HUES64 (cell line): ENCODE measurements at regions not wholly inside any gene's neighbourhood (a gene's known extent, or its start where the extent isn't known, plus 50 kb on each side); places are given as distances from the start of the nearest gene placed in this dataset.

Source experiments
- H3K27ac ChIP-seq: 2 replicates; pipeline ENCODE4 v1.7.0; 2013; ENCODE audit warnings: low read depth, low read length, inconsistent platforms
- H3K27me3 ChIP-seq: 2 replicates; pipeline ENCODE4 v1.6.1; 2013; ENCODE audit warnings: mild to moderate bottlenecking, low read length; ENCODE audit not compliant: insufficient read depth
- H3K36me3 ChIP-seq: 2 replicates; pipeline ENCODE4 v1.6.1; 2013; ENCODE audit warnings: mild to moderate bottlenecking, low read length; ENCODE audit not compliant: insufficient read depth
- H3K4me1 ChIP-seq: 2 replicates; pipeline ENCODE4 v1.6.1; 2013; ENCODE audit warnings: mild to moderate bottlenecking, low read length, moderate library complexity; ENCODE audit not compliant: insufficient read depth
- H3K4me3 ChIP-seq: 2 replicates; pipeline ENCODE4 v1.5.1; 2013; ENCODE audit warnings: mild to moderate bottlenecking, low read length, moderate library complexity
- H3K9ac ChIP-seq: 2 replicates; pipeline ENCODE4 v1.6.1; 2013; ENCODE audit warnings: mild to moderate bottlenecking, low read depth, low read length
- H3K9me3 ChIP-seq: 2 replicates; pipeline ENCODE4 v1.6.1; 2013; ENCODE audit warnings: low read depth, low read length; ENCODE audit not compliant: insufficient read depth
- WGBS: fragments of 150-250, 120-280 bp; methylation state at CpG from one replicate; pipeline ENCODE4 v1.1.7; 2013; ENCODE audit warnings: missing lambda C conversion rate; 5-methylcytosine and 5-hydroxymethylcytosine counted together

DNA sequence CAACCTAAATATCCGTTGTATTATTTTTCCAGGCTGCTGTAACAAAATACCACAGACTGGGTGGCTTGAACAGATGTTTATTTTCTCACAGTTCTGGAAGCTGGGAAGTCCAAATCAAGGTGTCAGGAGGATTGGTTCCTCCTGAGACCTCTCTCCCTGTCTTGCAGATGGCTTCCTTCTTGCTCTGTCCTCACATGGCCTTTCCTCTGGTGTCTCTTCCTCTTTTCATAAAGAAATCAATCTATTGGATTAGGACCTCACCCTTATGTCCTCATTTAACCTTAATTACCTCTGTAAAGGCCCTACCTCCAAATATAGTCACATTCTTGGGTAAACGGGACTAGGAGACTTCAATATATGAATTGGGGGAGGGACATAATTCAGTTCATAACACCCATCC lies 89.2 kb upstream of the PLCL2 start:
- WGBS, result 100% methylated on average over 1 of the region's 2 CpGs
- no peak overlapping the region for H3K4me3 ChIP-seq
- no peaks in the 10 kb centered on the region for H3K27me3 ChIP-seq
- H3K27ac ChIP-seq, result no peak overlapping the region
- no peak overlapping the region for H3K9ac ChIP-seq
- H3K36me3 ChIP-seq, result no peaks in the 10 kb centered on the region
- peaks cover 3% of the 10 kb centered on the region; the same call in 1 of the 2 replicates for H3K9me3 ChIP-seq
- H3K4me1 ChIP-seq, result peaks cover 23% of the 10 kb centered on the region; the same call in 1 of the 2 replicates

DNA sequence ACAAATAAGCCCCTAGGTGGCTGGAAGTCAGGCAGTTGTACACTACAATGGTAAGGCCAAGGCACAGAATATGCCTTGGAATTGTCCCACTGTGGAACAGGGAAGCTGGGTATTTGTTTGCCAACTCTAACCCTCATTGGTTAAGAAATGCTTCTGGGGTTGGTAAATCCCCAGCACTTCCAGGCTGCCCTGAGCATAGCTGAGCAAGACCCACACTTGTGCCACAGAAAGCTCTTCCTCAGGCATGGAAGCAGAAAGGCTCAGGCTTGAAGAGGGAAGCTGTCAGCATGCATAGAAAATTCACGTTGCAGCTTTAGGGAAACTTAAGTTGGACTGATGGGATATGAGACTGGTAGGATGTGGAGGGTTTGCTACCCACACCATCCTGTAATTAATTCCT lies 86.9 kb upstream of the PLCL2 start:
- no peak overlapping the region for H3K4me3 ChIP-seq
- H3K9ac ChIP-seq, result no peak overlapping the region
- H3K9me3 ChIP-seq, result peaks cover 3% of the 10 kb centered on the region; the same call in 1 of the 2 replicates
- WGBS, result 100% methylated on average over 1 of the region's 1 CpG
- no peaks in the 10 kb centered on the region for H3K36me3 ChIP-seq
- H3K27me3 ChIP-seq, result no peaks in the 10 kb centered on the region
- H3K4me1 ChIP-seq, result peaks cover 31% of the 10 kb centered on the region; the same call in 1 of the 2 replicates
- H3K27ac ChIP-seq, result no peak overlapping the region

DNA sequence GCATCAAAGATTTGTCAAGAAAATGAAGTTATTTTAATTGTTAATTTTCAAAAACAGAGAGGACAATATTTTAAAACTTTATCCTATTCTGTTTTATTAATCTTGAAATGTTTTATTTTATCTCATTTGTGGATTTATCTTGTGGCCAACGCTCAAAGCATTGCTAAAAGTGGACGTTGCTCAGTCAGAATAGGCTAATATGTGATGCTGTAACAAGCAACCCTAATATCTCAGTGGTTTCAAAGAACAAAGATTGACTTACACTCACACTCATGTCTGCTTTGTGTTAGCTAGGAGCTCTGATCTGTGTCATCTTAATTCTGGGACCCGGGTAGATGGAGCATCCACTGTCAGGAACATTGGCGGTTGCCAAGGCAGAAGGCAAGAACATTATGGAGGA lies 86.0 kb upstream of the PLCL2 start:
- Histone ChIP-seq H3K27ac (no peak overlapping the region), H3K4me1 (peaks cover 22% of the 10 kb centered on the region; the same call in 1 of the 2 replicates)

DNA sequence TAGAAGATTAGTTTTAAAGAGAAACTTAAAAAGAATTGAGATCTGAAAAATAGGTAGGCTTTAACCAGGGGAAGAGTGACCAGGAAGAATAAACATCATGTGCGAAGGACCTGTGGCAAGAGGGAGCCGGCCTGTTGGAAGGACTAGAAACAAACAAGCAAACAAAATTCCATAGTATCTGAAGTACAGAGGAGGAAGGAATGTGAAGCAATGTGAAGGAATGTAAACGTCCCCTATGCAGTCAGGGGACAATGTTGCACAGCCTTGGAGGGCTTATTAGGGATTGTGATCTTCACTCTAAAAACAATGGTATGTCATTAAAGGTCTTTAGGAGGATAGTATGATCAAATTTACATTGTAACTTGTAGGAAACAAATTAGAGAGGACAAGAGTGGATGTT lies 84.4 kb upstream of the PLCL2 start:
- Histone ChIP-seq H3K36me3 (no peaks in the 10 kb centered on the region), H3K4me1 (peaks cover 13% of the 10 kb centered on the region; the same call in 1 of the 2 replicates), H3K9ac (no peak overlapping the region), H3K9me3 (peaks cover 6% of the 10 kb centered on the region; the same call in 1 of the 2 replicates), H3K4me3 (no peak overlapping the region), H3K27me3 (no peaks in the 10 kb centered on the region), H3K27ac (no peak overlapping the region)
- WGBS, result 74% methylated on average over 3 of the region's 3 CpGs

More for the DNA sequence above, 86.0 kb upstream of the PLCL2 start:
- Histone ChIP-seq H3K27me3 (no peaks in the 10 kb centered on the region), H3K9ac (no peak overlapping the region), H3K9me3 (peaks cover 3% of the 10 kb centered on the region; the same call in 1 of the 2 replicates), H3K36me3 (no peaks in the 10 kb centered on the region), H3K4me3 (no peak overlapping the region)
- WGBS, result 98% methylated on average over 4 of the region's 4 CpGs

DNA sequence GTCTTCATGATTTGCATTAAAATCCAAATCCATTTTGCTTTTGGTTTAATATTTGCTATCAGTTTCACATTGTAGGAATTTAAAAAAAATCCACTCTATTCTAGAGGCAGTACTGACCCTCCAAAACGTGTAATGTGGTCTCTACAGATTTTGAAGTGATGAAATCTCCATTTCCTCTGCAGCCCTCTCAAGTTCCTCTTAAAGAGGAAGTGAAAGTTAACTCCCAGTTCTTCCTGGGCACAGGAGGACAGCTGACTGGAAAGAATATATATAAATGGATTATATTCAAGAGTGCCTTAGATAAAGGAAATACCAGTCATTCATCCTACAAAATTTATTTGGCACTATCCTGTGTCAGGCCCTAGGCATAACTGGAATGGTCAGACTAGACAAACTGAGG lies 83.5 kb upstream of the PLCL2 start:
- H3K9me3 ChIP-seq, result peaks cover 6% of the 10 kb centered on the region; the same call in 1 of the 2 replicates
- WGBS, result 63% methylated on average over 1 of the region's 1 CpG
- no peak overlapping the region for H3K4me3 ChIP-seq
- no peaks in the 10 kb centered on the region for H3K27me3 ChIP-seq
- no peak overlapping the region for H3K27ac ChIP-seq
- H3K36me3 ChIP-seq, result no peaks in the 10 kb centered on the region
- H3K9ac ChIP-seq, result no peak overlapping the region
- H3K4me1 ChIP-seq, result peaks cover 13% of the 10 kb centered on the region; the same call in 1 of the 2 replicates

DNA sequence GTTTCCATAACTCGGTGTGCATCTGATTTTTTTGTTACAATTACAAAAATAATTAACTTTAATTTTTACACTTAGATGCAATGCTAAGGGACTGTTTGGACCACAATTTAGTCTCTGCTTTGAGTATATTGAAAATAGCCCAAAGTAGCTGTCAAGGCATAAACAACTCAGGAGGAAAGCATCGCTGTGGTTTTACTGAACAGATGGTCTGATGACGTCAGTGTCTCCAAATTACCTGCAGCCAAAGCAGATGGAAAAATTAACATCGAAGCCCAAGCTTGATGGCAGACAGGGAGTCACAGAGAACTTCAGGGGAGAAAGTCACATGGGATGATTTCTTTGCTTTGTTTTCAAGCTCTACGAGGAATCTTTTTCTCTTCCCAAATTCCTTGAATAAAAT lies 83.1 kb upstream of the PLCL2 start:
- Histone ChIP-seq H3K36me3 (no peaks in the 10 kb centered on the region), H3K4me3 (no peak overlapping the region), H3K9ac (no peak overlapping the region), H3K9me3 (peaks cover 6% of the 10 kb centered on the region; the same call in 1 of the 2 replicates), H3K27me3 (no peaks in the 10 kb centered on the region), H3K4me1 (peaks cover 13% of the 10 kb centered on the region; the same call in 1 of the 2 replicates), H3K27ac (no peak overlapping the region)
- WGBS, result 84% methylated on average over 4 of the region's 5 CpGs

DNA sequence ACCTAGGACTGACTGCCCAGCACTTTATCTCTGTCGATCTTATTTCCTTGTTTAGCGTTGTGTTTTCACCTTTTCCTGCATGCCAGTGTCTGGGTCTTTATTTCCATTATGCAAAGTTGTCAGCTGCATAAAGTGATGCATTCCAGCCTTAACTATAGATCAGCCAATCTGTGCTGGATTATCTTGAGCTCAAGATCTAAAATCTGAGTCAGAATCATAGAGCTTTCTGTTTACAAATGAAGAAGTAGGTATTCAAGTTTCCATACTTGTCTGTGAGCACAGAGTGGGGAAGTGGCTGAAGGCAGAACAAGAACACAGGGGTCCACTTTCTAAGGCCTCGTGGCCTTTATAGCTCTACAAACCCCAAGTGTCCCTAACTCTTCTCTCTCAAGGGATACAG lies 82.4 kb upstream of the PLCL2 start:
- peaks cover 13% of the 10 kb centered on the region; the same call in 1 of the 2 replicates for H3K4me1 ChIP-seq
- H3K4me3 ChIP-seq, result no peak overlapping the region
- no peak overlapping the region for H3K9ac ChIP-seq
- WGBS, result 90% methylated on average over 3 of the region's 3 CpGs
- H3K36me3 ChIP-seq, result no peaks in the 10 kb centered on the region
- no peaks in the 10 kb centered on the region for H3K27me3 ChIP-seq
- H3K9me3 ChIP-seq, result peaks cover 6% of the 10 kb centered on the region; the same call in 1 of the 2 replicates
- H3K27ac ChIP-seq, result no peak overlapping the region

DNA sequence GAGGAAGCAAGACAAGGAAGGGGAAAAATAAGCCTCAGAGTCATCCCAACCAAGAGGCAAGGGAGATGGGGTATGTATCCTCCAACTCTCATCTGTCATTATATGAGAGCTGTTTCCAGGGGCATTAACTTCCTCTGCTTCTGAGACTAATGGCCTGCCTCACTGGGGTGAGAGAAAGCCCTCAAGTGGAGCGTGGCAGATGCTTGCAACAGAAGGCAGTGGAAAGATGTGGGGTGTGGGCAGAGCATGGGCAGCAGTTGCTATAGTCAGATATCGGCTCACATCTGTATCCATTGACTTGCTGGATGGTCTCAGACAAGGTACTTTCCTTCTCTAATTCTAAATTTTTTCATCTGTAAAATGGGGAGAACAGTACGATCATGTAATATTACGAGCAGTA lies 81.7 kb upstream of the PLCL2 start:
- 94% methylated on average over 4 of the region's 4 CpGs for WGBS

DNA sequence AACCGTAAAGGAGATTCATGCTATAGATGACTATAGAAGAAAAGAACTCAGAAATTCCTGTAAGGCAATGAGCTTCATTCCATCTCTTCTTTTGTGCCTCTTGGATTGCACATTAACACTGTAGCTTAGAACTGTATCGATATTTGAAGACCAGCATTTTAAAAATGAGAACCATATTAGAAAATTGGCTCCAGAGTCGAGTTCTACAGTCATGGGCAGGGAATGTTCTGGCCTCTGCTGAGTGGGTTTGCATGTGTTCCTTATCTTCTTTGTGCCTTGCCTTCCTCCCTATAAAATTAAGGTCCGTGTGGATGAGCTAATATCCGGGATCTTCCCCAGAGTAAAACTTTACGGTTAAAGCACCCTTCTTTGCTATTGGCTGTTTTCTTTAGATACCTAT lies 77.4 kb upstream of the PLCL2 start:
- WGBS, result 95% methylated on average over 6 of the region's 6 CpGs
- Histone ChIP-seq H3K4me1 (peaks cover 28% of the 10 kb centered on the region), H3K36me3 (no peaks in the 10 kb centered on the region), H3K27me3 (no peaks in the 10 kb centered on the region), H3K4me3 (no peak overlapping the region), H3K27ac (no peak overlapping the region), H3K9ac (no peak overlapping the region), H3K9me3 (peaks cover 3% of the 10 kb centered on the region; the same call in 1 of the 2 replicates)

More for the DNA sequence above, 81.7 kb upstream of the PLCL2 start:
- H3K4me1 ChIP-seq, result peaks cover 13% of the 10 kb centered on the region; the same call in 1 of the 2 replicates
- no peaks in the 10 kb centered on the region for H3K27me3 ChIP-seq
- no peak overlapping the region for H3K27ac ChIP-seq
- H3K9ac ChIP-seq, result no peak overlapping the region
- no peaks in the 10 kb centered on the region for H3K36me3 ChIP-seq
- peaks cover 6% of the 10 kb centered on the region; the same call in 1 of the 2 replicates for H3K9me3 ChIP-seq
- H3K4me3 ChIP-seq, result no peak overlapping the region

DNA sequence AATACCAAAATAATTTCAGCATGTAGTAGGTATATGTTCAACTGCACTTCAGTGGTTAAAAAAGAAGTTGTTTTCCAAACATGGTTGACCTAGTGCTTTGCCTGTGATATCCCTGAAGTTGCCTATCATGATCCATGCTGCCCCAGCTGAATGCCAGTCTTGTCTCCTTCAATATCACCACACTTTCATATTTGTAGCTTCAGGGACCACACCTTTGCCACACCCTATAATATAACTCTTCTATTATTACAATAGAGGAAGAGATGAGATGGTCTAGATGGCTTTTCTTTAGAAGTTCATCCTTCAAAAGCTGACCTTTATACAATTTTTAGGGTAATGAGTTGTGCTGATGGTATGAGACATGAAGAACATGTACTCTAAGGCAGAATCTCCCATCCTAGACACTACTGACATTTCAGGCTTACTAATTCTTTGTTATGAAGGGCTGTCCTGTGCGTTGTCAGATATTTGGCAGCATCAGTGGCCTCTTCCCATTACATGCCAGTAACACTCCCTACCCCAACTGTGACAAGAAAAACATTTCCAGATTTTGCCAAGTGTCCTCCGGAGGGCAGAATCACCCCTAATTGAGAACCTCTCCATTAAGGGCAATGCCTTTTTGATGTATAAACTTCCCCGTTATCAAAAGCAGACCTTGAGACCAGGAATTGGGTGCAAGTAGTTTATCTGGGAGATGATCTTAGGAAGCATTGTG lies 76.2 kb upstream of the PLCL2 start:
- Histone ChIP-seq H3K4me1 (peaks cover 26% of the 10 kb centered on the region), H3K4me3 (no peak overlapping the region), H3K9ac (no peak overlapping the region), H3K9me3 (peaks cover 3% of the 10 kb centered on the region; the same call in 1 of the 2 replicates), H3K27me3 (no peaks in the 10 kb centered on the region), H3K27ac (no peak overlapping the region), H3K36me3 (no peaks in the 10 kb centered on the region)
- 89% methylated on average over 3 of the region's 3 CpGs for WGBS

DNA sequence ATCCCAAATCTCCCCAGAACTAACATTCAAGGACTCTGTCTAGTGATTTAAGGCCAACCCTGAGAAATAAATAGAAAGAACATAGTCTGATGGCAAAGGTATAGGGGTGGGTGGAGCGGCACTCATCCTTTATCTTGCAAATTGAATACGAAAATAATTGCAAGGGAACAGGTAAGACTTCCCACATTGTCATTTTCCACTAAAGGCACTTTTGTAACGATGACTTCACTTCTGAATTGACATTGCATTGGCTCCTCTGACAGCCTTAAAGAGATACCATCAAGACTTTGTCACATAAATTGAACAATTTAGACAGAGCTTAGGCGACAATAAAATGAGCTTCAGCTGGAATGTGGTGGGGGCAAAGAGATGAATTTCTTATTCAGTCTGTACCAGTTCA lies 75.3 kb upstream of the PLCL2 start:
- Histone ChIP-seq H3K9me3 (peaks cover 3% of the 10 kb centered on the region; the same call in 1 of the 2 replicates), H3K4me3 (no peak overlapping the region), H3K4me1 (peaks cover 26% of the 10 kb centered on the region), H3K9ac (no peak overlapping the region), H3K27me3 (no peaks in the 10 kb centered on the region), H3K36me3 (no peaks in the 10 kb centered on the region), H3K27ac (no peak overlapping the region)
- WGBS, result 74% methylated on average over 4 of the region's 4 CpGs
